Left lung (tissue), 4 donors: ENCODE measurements at regions not wholly inside any gene's neighbourhood (a gene's known extent, or its start where the extent isn't known, plus 50 kb on each side); places are given as distances from the start of the nearest gene placed in this dataset.

Experiments
- ATAC-seq: fragments of 200-7000 bp; cut with Tn5 transposase; one replicate; pipeline ENCODE4 v1.9.1; 2020; ENCODE audit warnings: moderate library complexity
- DNase-seq, 4 donors: peaks; one replicate each; pipeline ENCODE4 v3.0.0-alpha.2; 2013 to 2020
- H3K27ac ChIP-seq, 2 donors: fragments of 200-600 bp; sonication (generic) in 1 of 2; one replicate each; pipeline versions ENCODE4 v1.5.0 to v1.8.0; 2020 to 2021
- H3K27me3 ChIP-seq, 2 donors: fragments of 200-600 bp; sonication (generic) in 1 of 2; one replicate each; pipeline versions ENCODE4 v1.5.0 to v1.8.0; 2020 to 2021
- H3K36me3 ChIP-seq, 2 donors: fragments of 200-600 bp; sonication (generic) in 1 of 2; one replicate each; pipeline versions ENCODE4 v1.5.0 to v1.8.0; 2020 to 2021
- H3K4me1 ChIP-seq, 2 donors: fragments of 200-600 bp; one replicate each; pipeline ENCODE4 v1.8.0; 2021
- H3K4me3 ChIP-seq, 2 donors: fragments of 200-600 bp; sonication (generic) in 1 of 2; one replicate each; pipeline versions ENCODE4 v1.5.0 to v1.8.0; 2020 to 2021; ENCODE audit warnings: mild to moderate bottlenecking in 1 of 2
- H3K9me3 ChIP-seq, 2 donors: fragments of 200-600 bp; sonication (generic) in 1 of 2; one replicate each; pipeline versions ENCODE4 v1.5.0 to v1.8.0; 2020 to 2021
- intact Hi-C, 2 donors: fragments of 100-400 bp; cut with DNase I; formaldehyde crosslinking; loops; one replicate each; pipeline versions ENCODE4 v1.11.2 to v1.14.2; 2022
- TF ChIP-seq, protein P1 (sequence below), 2 donors: fragments of 200-600 bp; sonication (generic) in 1 of 2; IDR thresholded peaks; one replicate each; pipeline versions ENCODE4 v1.5.0 to v1.8.0; 2021; ENCODE audit warnings: antibody characterized with exemption in 2 of 2
- donor health status: DM: no; HTN: yes; CAD: no.
- donor health status: DM: no; HTN: no; CAD: no.

DNA sequence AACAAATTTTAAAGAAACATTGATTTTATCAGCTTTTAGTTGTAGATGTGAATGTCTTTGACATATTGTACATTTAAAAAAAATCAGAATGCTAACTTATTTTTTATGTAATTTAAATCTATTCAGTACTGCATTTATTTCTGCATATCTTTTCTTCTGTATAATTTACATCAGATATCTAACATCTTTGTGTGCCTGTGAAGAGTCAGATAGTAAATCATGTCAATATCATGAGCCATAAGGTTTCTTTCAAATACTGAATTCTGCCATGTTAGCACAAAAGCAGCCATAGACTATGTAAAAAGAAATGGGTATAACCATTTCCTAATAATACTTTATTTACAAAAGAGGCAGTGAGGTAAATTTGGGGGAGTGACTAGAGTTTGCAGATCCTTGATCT lies 1829.2 kb downstream of the NCAM2 start:
- Histone ChIP-seq H3K4me1 (no peaks in the 10 kb centered on the region), H3K36me3 (no peaks in the 10 kb centered on the region), H3K27ac (no peak overlapping the region), H3K27me3 (no peaks in the 10 kb centered on the region), H3K4me3 (no peak overlapping the region), H3K9me3 (peaks cover 0 to 22% of the 10 kb centered on the region in 2 donors)
- intact Hi-C loops, result no loop called here
- TF ChIP-seq, protein P1, sequence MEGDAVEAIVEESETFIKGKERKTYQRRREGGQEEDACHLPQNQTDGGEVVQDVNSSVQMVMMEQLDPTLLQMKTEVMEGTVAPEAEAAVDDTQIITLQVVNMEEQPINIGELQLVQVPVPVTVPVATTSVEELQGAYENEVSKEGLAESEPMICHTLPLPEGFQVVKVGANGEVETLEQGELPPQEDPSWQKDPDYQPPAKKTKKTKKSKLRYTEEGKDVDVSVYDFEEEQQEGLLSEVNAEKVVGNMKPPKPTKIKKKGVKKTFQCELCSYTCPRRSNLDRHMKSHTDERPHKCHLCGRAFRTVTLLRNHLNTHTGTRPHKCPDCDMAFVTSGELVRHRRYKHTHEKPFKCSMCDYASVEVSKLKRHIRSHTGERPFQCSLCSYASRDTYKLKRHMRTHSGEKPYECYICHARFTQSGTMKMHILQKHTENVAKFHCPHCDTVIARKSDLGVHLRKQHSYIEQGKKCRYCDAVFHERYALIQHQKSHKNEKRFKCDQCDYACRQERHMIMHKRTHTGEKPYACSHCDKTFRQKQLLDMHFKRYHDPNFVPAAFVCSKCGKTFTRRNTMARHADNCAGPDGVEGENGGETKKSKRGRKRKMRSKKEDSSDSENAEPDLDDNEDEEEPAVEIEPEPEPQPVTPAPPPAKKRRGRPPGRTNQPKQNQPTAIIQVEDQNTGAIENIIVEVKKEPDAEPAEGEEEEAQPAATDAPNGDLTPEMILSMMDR (IDR thresholded peaks at IDR 0.05), result no peak
- no peak for ATAC-seq
- no peak for DNase-seq

DNA sequence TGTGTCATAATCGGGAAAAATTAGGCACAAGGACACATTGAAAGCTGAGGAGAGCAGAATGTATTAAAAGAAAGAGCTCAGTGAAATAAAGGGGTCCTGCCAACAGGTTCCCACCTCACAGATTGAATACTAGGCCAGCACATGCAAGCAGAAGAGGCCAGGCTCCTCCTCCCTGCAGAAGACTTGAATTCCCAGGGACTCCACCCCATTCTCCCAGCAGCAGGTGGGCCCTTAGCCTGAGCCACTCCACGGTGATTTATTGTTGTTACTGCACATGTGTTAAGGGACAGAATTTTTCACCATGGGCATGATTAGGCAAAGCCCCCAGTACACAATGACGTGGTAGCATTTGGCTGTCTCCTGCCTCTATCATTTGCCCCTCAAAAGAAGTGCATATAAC lies 1844.7 kb downstream of the NCAM2 start:
- ATAC-seq (no peak), DNase-seq (no peak)
- TF ChIP-seq, protein P1 (IDR thresholded peaks at IDR 0.05), result no peak
- no peak overlapping the region for H3K4me3 ChIP-seq
- H3K27ac ChIP-seq, result no peak overlapping the region
- H3K9me3 ChIP-seq, result peaks cover 0 to 36% of the 10 kb centered on the region in 2 donors
- no peaks in the 10 kb centered on the region for H3K27me3 ChIP-seq
- intact Hi-C loops, result no loop called here
- no peaks in the 10 kb centered on the region for H3K4me1 ChIP-seq
- H3K36me3 ChIP-seq, result no peaks in the 10 kb centered on the region

- no peaks in the 10 kb centered on the region for H3K27me3 ChIP-seq
- intact Hi-C loops, result no loop called here
- no peak overlapping the region for H3K27ac ChIP-seq
- TF ChIP-seq, protein P1 (IDR thresholded peaks at IDR 0.05), result no peak
- no peaks in the 10 kb centered on the region for H3K36me3 ChIP-seq
- H3K4me1 ChIP-seq, result no peaks in the 10 kb centered on the region
- no peaks in the 10 kb centered on the region for H3K9me3 ChIP-seq
- no peak for ATAC-seq
- H3K4me3 ChIP-seq, result no peak overlapping the region
- no peak for DNase-seq
Observed at GRCh38 chr21:22855581-22855980, 1857.4 kb downstream of the NCAM2 start.

DNA sequence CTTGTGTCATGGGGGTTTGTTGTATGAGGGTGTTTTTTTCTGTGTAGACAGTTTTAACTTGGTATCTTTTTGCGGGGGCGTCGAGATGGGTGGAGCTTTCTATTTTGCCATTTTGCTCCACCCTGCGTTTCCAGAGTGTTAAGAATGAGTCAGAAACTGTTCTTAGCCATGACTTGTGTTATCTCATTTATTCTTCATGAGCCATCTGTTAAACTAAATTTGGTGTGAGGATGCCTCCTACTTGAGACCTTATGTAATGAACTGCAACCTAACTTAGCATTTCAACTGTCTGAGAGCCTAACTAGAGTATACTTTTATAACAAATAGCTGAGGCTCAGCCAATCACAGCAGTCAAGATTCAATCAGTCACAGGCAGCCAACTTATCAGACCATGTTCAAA lies 1873.5 kb downstream of the NCAM2 start:
- Histone ChIP-seq H3K4me3 (no peak overlapping the region), H3K27ac (no peak overlapping the region), H3K36me3 (no peaks in the 10 kb centered on the region), H3K9me3 (no peaks in the 10 kb centered on the region), H3K4me1 (no peaks in the 10 kb centered on the region), H3K27me3 (no peaks in the 10 kb centered on the region)
- ATAC-seq, result no peak
- intact Hi-C loops, result no loop called here
- TF ChIP-seq, protein P1 (IDR thresholded peaks at IDR 0.05), result no peak
- no peak for DNase-seq

GRCh38 chr21:22880573-22880972 lies 1882.4 kb downstream of the NCAM2 start:
- ATAC-seq (no peak), DNase-seq (no peak)
- intact Hi-C loops, result no loop called here
- Histone ChIP-seq H3K27me3 (no peaks in the 10 kb centered on the region), H3K36me3 (no peaks in the 10 kb centered on the region), H3K27ac (no peak overlapping the region), H3K4me1 (no peaks in the 10 kb centered on the region), H3K4me3 (no peak overlapping the region), H3K9me3 (no peaks in the 10 kb centered on the region)
- TF ChIP-seq, protein P1 (IDR thresholded peaks at IDR 0.05), result no peak
